Activated CD8-positive, alpha-beta T cell treated with anti-CD3 and anti-CD28 coated beads for 36 hours (primary cell): ENCODE measurements at regions not wholly inside any gene's neighbourhood (a gene's known extent, or its start where the extent isn't known, plus 50 kb on each side); places are given as distances from the start of the nearest gene placed in this dataset.

ENCODE experiments used
- ATAC-seq: fragments of 200-7000 bp; cut with Tn5 transposase; one replicate; pipeline ENCODE4 v1.10.0; 2021; ENCODE audit warnings: mild to moderate bottlenecking, moderate library complexity
- CTCF ChIA-PET: fragments of 350-600 bp; sonication (Branson Sonifier 250); formaldehyde crosslinking; loops from one replicate; lab custom pipeline; 2021; ENCODE audit warnings: antibody characterized with exemption; lab: Charles Lee
- POLR2A ChIA-PET: fragments of 350-600 bp; sonication (Branson Sonifier 250); formaldehyde crosslinking; loops from one replicate; lab custom pipeline; 2021; ENCODE audit warnings: antibody characterized with exemption; lab: Charles Lee
- DNase-seq: peaks from one replicate; pipeline ENCODE4 v3.0.0-alpha.2; 2020
- H3K27ac Mint-ChIP-seq: one replicate; pipeline ENCODE4 v1.8.0; 2021; ENCODE audit warnings: mild to moderate bottlenecking, mixed read lengths
- H3K27me3 Mint-ChIP-seq: one replicate; pipeline ENCODE4 v1.8.0; 2021; ENCODE audit warnings: mixed read lengths
- H3K36me3 Mint-ChIP-seq: one replicate; pipeline ENCODE4 v1.8.0; 2021; ENCODE audit warnings: low read depth, mixed read lengths
- H3K4me1 Mint-ChIP-seq: one replicate; pipeline ENCODE4 v1.8.0; 2021; ENCODE audit warnings: low read depth, mixed read lengths
- H3K4me3 Mint-ChIP-seq: one replicate; pipeline ENCODE4 v1.8.0; 2021; ENCODE audit warnings: mild to moderate bottlenecking, moderate library complexity, mixed read lengths
- H3K9me3 Mint-ChIP-seq: one replicate; pipeline ENCODE4 v1.8.0; 2021; ENCODE audit warnings: mixed read lengths
- intact Hi-C: fragments of 100-400 bp; cut with micrococcal nuclease; formaldehyde crosslinking; loops from one replicate; pipeline ENCODE4 v1.10.0; 2022
- TF ChIP-seq, protein P1 (sequence below): fragments of 200-600 bp; IDR thresholded peaks from one replicate; pipeline ENCODE4 v1.8.0; 2022; ENCODE audit warnings: antibody characterized with exemption, mild to moderate bottlenecking

DNA sequence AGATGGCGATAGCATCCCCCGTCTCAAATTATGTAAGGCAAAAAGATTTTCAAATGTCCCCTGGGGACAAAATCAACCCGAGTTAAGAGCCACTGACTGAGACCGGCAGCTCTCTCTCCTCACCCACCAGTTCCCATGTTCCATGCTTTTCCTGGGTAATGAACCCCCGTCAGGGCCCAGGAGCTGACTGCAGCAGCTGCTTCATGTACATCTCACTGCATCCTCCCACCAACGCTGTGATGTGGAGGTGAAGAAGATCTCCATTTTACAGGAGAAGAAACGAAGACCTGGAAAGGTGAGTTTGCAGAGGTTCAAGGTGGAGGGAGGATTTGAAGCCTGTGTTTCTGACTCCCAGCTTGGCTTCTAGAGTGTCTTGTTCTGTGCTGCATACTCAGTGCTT, 481.1 kb downstream of the MIAT start:
- H3K36me3 Mint-ChIP-seq, result no peaks in the 10 kb centered on the region
- H3K27me3 Mint-ChIP-seq, result peaks cover 8% of the 10 kb centered on the region
- ATAC-seq (no peak), DNase-seq (no peak)
- intact Hi-C loops, result no loop called here
- H3K27ac Mint-ChIP-seq, result no peak overlapping the region
- TF ChIP-seq, protein P1, sequence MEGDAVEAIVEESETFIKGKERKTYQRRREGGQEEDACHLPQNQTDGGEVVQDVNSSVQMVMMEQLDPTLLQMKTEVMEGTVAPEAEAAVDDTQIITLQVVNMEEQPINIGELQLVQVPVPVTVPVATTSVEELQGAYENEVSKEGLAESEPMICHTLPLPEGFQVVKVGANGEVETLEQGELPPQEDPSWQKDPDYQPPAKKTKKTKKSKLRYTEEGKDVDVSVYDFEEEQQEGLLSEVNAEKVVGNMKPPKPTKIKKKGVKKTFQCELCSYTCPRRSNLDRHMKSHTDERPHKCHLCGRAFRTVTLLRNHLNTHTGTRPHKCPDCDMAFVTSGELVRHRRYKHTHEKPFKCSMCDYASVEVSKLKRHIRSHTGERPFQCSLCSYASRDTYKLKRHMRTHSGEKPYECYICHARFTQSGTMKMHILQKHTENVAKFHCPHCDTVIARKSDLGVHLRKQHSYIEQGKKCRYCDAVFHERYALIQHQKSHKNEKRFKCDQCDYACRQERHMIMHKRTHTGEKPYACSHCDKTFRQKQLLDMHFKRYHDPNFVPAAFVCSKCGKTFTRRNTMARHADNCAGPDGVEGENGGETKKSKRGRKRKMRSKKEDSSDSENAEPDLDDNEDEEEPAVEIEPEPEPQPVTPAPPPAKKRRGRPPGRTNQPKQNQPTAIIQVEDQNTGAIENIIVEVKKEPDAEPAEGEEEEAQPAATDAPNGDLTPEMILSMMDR, result no peak
- ChIA-PET POLR2A (no interaction called here), CTCF (no interaction called here)
- H3K9me3 Mint-ChIP-seq, result no peaks in the 10 kb centered on the region
- H3K4me1 Mint-ChIP-seq, result no peaks in the 10 kb centered on the region
- no peak overlapping the region for H3K4me3 Mint-ChIP-seq

DNA sequence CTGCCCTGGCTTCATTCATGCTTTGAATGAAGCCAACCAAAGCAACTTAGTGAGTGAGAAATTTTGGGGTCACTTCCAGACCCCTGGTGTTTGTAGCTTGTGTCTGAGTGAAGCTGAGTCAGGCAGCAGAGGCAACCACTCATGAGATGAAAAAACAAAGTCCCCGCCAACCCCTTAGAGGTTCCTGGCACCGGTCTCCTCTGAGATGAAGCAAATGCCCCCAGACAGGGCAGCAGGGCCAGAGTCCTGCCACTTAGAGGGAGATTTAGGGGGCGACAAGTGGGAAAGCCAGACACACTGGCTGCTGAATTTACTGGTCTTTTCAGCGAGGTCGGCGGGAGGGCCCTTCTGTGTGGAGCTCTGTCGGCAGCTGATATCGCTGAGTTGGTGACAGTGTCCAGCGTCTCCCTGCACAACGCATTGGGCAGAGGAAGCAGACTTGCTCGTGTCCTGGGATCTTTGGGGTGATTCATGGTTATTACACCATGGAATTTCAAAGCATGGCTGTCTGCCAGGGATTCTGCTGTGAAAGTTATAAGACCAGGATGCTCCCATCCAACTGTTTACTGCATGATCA, 482.6 kb downstream of the MIAT start:
- Mint-ChIP-seq H3K4me3 (no peak overlapping the region), H3K27ac (no peak overlapping the region), H3K36me3 (no peaks in the 10 kb centered on the region), H3K9me3 (no peaks in the 10 kb centered on the region), H3K27me3 (peaks cover 8% of the 10 kb centered on the region), H3K4me1 (no peaks in the 10 kb centered on the region)
- POLR2A ChIA-PET, result no interaction called here
- CTCF ChIA-PET, result no interaction called here
- DNase-seq (no peak), ATAC-seq (no peak)
- intact Hi-C loops, result no loop called here
- TF ChIP-seq, protein P1, result no peak

DNA sequence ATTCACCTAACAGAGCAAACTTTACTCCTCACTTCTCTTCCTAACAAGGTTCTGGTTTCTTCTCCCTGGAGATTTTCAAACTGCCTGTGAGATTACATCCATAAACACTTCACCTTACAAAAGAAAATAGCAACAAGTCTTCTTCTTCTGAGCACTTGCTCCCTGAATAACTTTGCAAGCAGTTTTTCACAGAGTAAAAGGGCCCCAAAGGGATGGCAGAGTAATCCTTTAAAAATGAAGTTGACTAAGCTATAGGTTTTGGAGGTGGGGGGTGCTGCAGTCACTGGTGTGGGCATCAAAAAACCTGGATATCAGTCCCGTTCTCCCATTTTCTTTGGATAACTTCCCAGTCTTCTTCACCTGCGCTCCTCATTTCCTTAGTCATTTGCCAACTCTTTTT, 484.9 kb downstream of the MIAT start:
- H3K36me3 Mint-ChIP-seq, result no peaks in the 10 kb centered on the region
- no peaks in the 10 kb centered on the region for H3K4me1 Mint-ChIP-seq
- no peak for ATAC-seq
- intact Hi-C loops, result no loop called here
- peaks cover 2% of the 10 kb centered on the region for H3K27me3 Mint-ChIP-seq
- no peak for DNase-seq
- CTCF ChIA-PET, result no interaction called here
- POLR2A ChIA-PET, result no interaction called here
- no peaks in the 10 kb centered on the region for H3K9me3 Mint-ChIP-seq
- TF ChIP-seq, protein P1, result no peak
- no peak overlapping the region for H3K4me3 Mint-ChIP-seq
- no peak overlapping the region for H3K27ac Mint-ChIP-seq

DNA sequence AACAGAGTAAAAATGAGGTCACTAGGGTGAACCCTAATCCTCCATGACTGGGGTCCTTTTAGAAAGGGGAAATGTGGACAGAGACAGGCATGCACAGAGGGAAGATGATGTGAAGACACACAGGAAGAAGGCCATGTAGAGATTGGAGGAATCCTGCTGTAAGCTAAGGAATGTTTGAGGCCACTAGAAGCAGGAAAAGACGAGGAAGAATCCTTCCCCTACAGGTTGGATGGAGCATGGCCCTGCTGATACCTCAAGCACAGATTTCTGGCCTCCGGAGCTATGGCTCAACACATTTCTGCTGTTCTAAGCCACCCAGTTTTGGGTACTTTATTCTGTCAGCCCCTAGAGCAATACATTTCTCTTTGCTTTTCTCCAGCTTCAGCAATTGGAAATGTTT, 486.9 kb downstream of the MIAT start:
- Mint-ChIP-seq H3K4me1 (no peaks in the 10 kb centered on the region), H3K27me3 (peaks cover 8% of the 10 kb centered on the region), H3K27ac (no peak overlapping the region), H3K4me3 (no peak overlapping the region), H3K36me3 (no peaks in the 10 kb centered on the region), H3K9me3 (peaks cover 3% of the 10 kb centered on the region)
- TF ChIP-seq, protein P1, result no peak
- ATAC-seq, result no peak
- CTCF ChIA-PET, result no interaction called here
- POLR2A ChIA-PET, result no interaction called here
- DNase-seq, result no peak
- intact Hi-C loops, result no loop called here

DNA sequence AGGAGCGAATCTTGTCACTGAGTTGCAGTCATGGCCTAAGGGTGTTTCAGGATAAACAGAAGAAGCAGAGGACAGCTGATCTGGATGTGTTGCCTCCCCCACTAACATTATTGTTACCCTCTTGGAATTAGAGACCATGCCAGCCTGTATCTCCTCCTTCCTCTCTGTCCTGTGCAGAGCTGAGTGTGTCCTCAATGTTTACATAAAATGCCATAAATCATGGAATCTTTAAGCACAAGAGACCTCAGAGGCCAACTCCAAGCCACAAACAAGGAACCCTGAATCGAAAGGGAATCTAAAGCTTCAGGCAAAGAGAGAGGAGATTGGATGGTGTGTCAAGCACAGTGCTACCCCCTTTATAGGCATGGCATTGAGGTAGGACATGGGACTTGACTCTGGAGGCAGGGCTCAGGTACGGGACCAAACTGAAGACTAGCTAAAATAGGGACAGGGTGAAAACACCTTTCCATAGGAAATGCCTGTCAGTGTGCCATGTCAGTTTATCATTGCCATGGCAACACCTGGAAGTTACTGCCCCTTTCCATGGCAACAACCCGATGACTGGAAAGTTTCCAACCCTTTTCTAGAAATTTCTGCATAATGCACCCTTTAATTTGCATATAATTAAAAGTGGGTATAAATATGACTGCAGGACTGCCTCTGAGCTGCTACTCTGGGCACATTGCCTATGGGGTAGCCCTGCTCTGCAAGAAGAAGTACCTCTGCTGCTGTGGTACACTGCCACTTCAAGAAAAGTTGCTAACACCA, 489.7 kb downstream of the MIAT start:
- no peak for DNase-seq
- Mint-ChIP-seq H3K9me3 (peaks cover 3% of the 10 kb centered on the region), H3K27me3 (peaks cover 19% of the 10 kb centered on the region), H3K27ac (no peak overlapping the region), H3K4me3 (no peak overlapping the region), H3K4me1 (peaks cover 4% of the 10 kb centered on the region), H3K36me3 (no peaks in the 10 kb centered on the region)
- no peak for ATAC-seq
- ChIA-PET CTCF (no interaction called here), POLR2A (no interaction called here)
- intact Hi-C loops, result no loop called here
- TF ChIP-seq, protein P1, result no peak
